IMR-90 (cell line): ENCODE measurements at regions not wholly inside any gene's neighbourhood (a gene's known extent, or its start where the extent isn't known, plus 50 kb on each side); places are given as distances from the start of the nearest gene placed in this dataset.

ENCODE experiments used
- ATAC-seq: fragments of 200-7000 bp; cut with Tn5 transposase; 2 replicates; pipeline ENCODE4 v1.9.1; 2020; ENCODE audit warnings: low read depth, mild to moderate bottlenecking, moderate library complexity
- BruUV-seq: library from RNA; stranded (reverse); fragments of 400-500 nt; replicated peaks from 2 replicates; lab custom pipeline; 2021; lab: Mats Ljungman, UMichigan
- CTCF ChIA-PET: fragments of 300-600 bp; formaldehyde crosslinking; extraction: SDS; loops from one replicate; lab custom pipeline; 2021; ENCODE audit warnings: antibody characterized with exemption; lab: Yijun Ruan, JAX
- POLR2A ChIA-PET: fragments of 300-600 bp; sonication (Branson Sonifier 250); formaldehyde crosslinking; loops from one replicate; lab custom pipeline; 2022; ENCODE audit warnings: antibody characterized with exemption; ENCODE audit not compliant: unreplicated experiment; lab: Charles Lee
- DNase-seq: peaks from one replicate; pipeline ENCODE4 v3.0.0; 2013
- H2AFZ ChIP-seq: replicated peaks from 2 replicates; pipeline ENCODE3; 2013; ENCODE audit warnings: low read length, mild to moderate bottlenecking; ENCODE audit not compliant: poor library complexity
- H2AK5ac ChIP-seq: 2 replicates; pipeline ENCODE4 v1.6.1; 2013; ENCODE audit warnings: low read depth, low read length, inconsistent platforms
- H2AK9ac ChIP-seq: replicated peaks from 2 replicates; pipeline ENCODE3; 2013; ENCODE audit warnings: mild to moderate bottlenecking, low read depth, low read length, moderate library complexity; ENCODE audit not compliant: poor library complexity
- H2BK120ac ChIP-seq: 2 replicates; pipeline ENCODE4 v1.6.1; 2013; ENCODE audit warnings: low read depth, low read length, inconsistent platforms
- H2BK15ac ChIP-seq: 3 replicates; pipeline ENCODE4 v1.6.1; 2013; ENCODE audit warnings: low read depth, low read length, inconsistent platforms
- H2BK20ac ChIP-seq: 2 replicates; pipeline ENCODE4 v1.6.1; 2013; ENCODE audit warnings: low read depth, mild to moderate bottlenecking, inconsistent platforms, low read length, moderate library complexity
- H2BK5ac ChIP-seq: 2 replicates; pipeline ENCODE4 v1.6.1; 2013; ENCODE audit warnings: mild to moderate bottlenecking, low read depth, low read length, inconsistent platforms; ENCODE audit not compliant: poor library complexity, severe bottlenecking
- H3K14ac ChIP-seq: replicated peaks from 2 replicates; pipeline ENCODE4 v1.6.1; 2013; ENCODE audit warnings: low read depth, low read length, inconsistent platforms
- H3K18ac ChIP-seq: 2 replicates; pipeline ENCODE4 v1.6.1; 2013; ENCODE audit warnings: low read depth, low read length, control low read depth
- H3K23ac ChIP-seq: 2 replicates; pipeline ENCODE4 v1.6.1; 2013; ENCODE audit warnings: low read depth, low read length, inconsistent platforms
- H3K27ac ChIP-seq: 2 replicates; pipeline ENCODE4 v1.5.1; 2013; ENCODE audit warnings: mild to moderate bottlenecking, control low read depth, low read length; ENCODE audit not compliant: insufficient read depth
- H3K27me3 ChIP-seq: 2 replicates; pipeline ENCODE4 v1.6.1; 2013; ENCODE audit warnings: low read length; ENCODE audit not compliant: control insufficient read depth, insufficient read depth
- H3K36me3 ChIP-seq: 2 replicates; pipeline ENCODE4 v1.6.1; 2013; ENCODE audit warnings: low read length, mixed read lengths; ENCODE audit not compliant: control insufficient read depth, insufficient read depth
- H3K4ac ChIP-seq: 2 replicates; pipeline ENCODE4 v1.6.1; 2013; ENCODE audit warnings: low read depth, low read length, inconsistent platforms
- H3K4me1 ChIP-seq: 2 replicates; pipeline ENCODE4 v1.6.1; 2013; ENCODE audit warnings: low read length, mixed read lengths; ENCODE audit not compliant: control insufficient read depth, insufficient read depth
- H3K4me2 ChIP-seq: 2 replicates; pipeline ENCODE4 v1.6.1; 2013; ENCODE audit warnings: low read depth, mild to moderate bottlenecking, control low read depth, low read length, moderate library complexity
- H3K4me3 ChIP-seq: 2 replicates; pipeline ENCODE4 v1.5.1; 2013; ENCODE audit warnings: low read depth, mild to moderate bottlenecking, control low read depth, low read length, moderate library complexity; ENCODE audit not compliant: insufficient read depth
- H3K56ac ChIP-seq: 2 replicates; pipeline ENCODE4 v1.6.1; 2013; ENCODE audit warnings: low read length, inconsistent platforms; ENCODE audit not compliant: insufficient read depth; ENCODE audit errors: extremely low read depth
- H3K79me1 ChIP-seq, 2 experiments: 2 replicates each; pipeline ENCODE4 v1.6.1; 2013; ENCODE audit warnings: low read length in 2 of 2, inconsistent platforms in 1 of 2, low read depth in 1 of 2
- H3K9ac ChIP-seq: 2 replicates; pipeline ENCODE4 v1.6.1; 2013; ENCODE audit warnings: low read depth, low read length, control low read depth
- H3K9me1 ChIP-seq: 2 replicates; pipeline ENCODE4 v1.6.1; 2013; ENCODE audit warnings: low read length, inconsistent platforms; ENCODE audit not compliant: insufficient read depth
- H3K9me3 ChIP-seq: 2 replicates; pipeline ENCODE4 v1.6.1; 2013; ENCODE audit warnings: low read length; ENCODE audit not compliant: control insufficient read depth, insufficient read depth
- H4K20me1 ChIP-seq: 2 replicates; pipeline ENCODE4 v1.6.1; 2013; ENCODE audit warnings: low read length, inconsistent platforms; ENCODE audit not compliant: insufficient read depth
- H4K5ac ChIP-seq: 2 replicates; pipeline ENCODE4 v1.6.1; 2013; ENCODE audit warnings: mild to moderate bottlenecking, low read depth, low read length, control low read depth
- H4K8ac ChIP-seq, 2 experiments: 2 replicates each; pipeline ENCODE4 v1.6.1; 2013; ENCODE audit warnings: low read depth in 2 of 2, low read length in 2 of 2, control low read depth in 1 of 2, inconsistent platforms in 1 of 2
- H4K91ac ChIP-seq: 2 replicates; pipeline ENCODE4 v1.6.1; 2013; ENCODE audit warnings: low read depth, low read length, inconsistent platforms; ENCODE audit not compliant: insufficient read depth
- CHD1 ChIP-seq: IDR thresholded peaks from 2 replicates; pipeline ENCODE4 v1.6.1; 2012; ENCODE audit warnings: low read depth, low read length, improper control_type of control experiment
- MXI1 ChIP-seq: IDR thresholded peaks from 2 replicates; pipeline ENCODE4 v1.6.1; 2012; ENCODE audit warnings: low read depth, mild to moderate bottlenecking, low read length, moderate library complexity, borderline replicate concordance
- RAD21 ChIP-seq: IDR thresholded peaks from 2 replicates; pipeline ENCODE4 v1.6.1; 2012; ENCODE audit warnings: low read length, improper control_type of control experiment
- WGBS, 2 experiments: methylation state at CpG; one replicate each; pipeline versions ENCODE4 v1.1.5 to v1.1.7; 2013; ENCODE audit warnings: missing lambda C conversion rate in 2 of 2; ENCODE audit not compliant: insufficient read length in 1 of 2; ENCODE audit errors: extremely low coverage in 2 of 2; 5-methylcytosine and 5-hydroxymethylcytosine counted together
- dilution Hi-C: fragments of 300-500 bp; cut with HindIII; formaldehyde crosslinking; loops from one replicate; pipeline ENCODE4 v1.14.3; 2018; ENCODE audit warnings: low sequenced_read_pairs; ENCODE audit not compliant: unreplicated experiment
- in situ Hi-C: fragments of 300-500 bp; cut with MboI; formaldehyde crosslinking; loops from 3 replicates; pipeline ENCODE4 v1.14.3; 2019; ENCODE audit warnings: low sequenced_read_pairs, inconsistent platforms, mixed read lengths
- intact Hi-C: fragments of 100-400 bp; cut with micrococcal nuclease; formaldehyde crosslinking; loops from 2 replicates; pipeline ENCODE4 v1.10.0; 2022
- TF ChIP-seq, protein P1 (sequence below): fragments of 150-350 bp; IDR thresholded peaks from 2 replicates; pipeline ENCODE4 v1.6.1; 2016; ENCODE audit warnings: low read depth, mild to moderate bottlenecking, low read length, moderate library complexity, borderline replicate concordance

DNA sequence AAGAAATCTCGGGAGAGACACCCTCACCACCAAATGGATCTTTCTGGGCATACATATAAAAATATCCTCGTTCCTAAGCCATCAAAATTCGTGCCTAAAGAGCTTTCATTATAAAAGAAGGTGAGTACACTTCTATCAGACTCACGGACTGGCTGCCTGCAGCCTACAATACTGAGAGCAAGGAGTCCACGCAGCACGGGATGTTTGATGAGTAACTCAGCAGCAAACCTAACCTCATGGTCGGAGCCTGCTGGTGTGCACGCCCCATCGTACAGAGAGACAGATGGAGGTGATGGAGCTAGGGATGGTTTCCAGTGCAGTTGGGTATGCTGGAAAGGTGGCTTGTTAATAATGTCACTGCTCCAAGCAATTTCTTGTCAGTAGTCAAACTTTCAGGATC, 256.2 kb downstream of the FIGN start:
- Histone ChIP-seq H3K9ac (no peak overlapping the region), H4K5ac (no peak overlapping the region), H2BK120ac (no peak overlapping the region), H3K56ac (no peak overlapping the region), H3K36me3 (no peaks in the 10 kb centered on the region), H2BK20ac (no peak overlapping the region), H2BK5ac (no peak overlapping the region), H3K23ac (no peak overlapping the region), H2AK5ac (no peak overlapping the region), H3K4me2 (no peak overlapping the region), H3K27ac (no peak overlapping the region), H3K9me3 (no peaks in the 10 kb centered on the region), H3K4me3 (no peak overlapping the region), H3K18ac (no peak overlapping the region), H3K79me1 (no peaks in the 10 kb centered on the region), H3K4me1 (no peaks in the 10 kb centered on the region), H2AFZ (no peak overlapping the region), H2BK15ac (no peak overlapping the region), H4K8ac (no peak overlapping the region), H2AK9ac (no peak overlapping the region), H3K4ac (no peak overlapping the region), H4K91ac (no peak overlapping the region), H4K20me1 (no peaks in the 10 kb centered on the region), H3K14ac (no peak overlapping the region), H3K9me1 (no peaks in the 10 kb centered on the region), H3K27me3 (no peaks in the 10 kb centered on the region)
- in situ Hi-C loops: no loop called here
- BruUV-seq: no TSS peak
- 80% methylated on average over 1 of the region's 9 CpGs; no CpG with 5 or more reads in 1 of the 2 experiments for WGBS, 2 experiments
- POLR2A ChIA-PET: no interaction called here
- no peak for DNase-seq
- TF ChIP-seq RAD21 (no peak), CHD1 (no peak), MXI1 (no peak)
- TF ChIP-seq, protein P1, sequence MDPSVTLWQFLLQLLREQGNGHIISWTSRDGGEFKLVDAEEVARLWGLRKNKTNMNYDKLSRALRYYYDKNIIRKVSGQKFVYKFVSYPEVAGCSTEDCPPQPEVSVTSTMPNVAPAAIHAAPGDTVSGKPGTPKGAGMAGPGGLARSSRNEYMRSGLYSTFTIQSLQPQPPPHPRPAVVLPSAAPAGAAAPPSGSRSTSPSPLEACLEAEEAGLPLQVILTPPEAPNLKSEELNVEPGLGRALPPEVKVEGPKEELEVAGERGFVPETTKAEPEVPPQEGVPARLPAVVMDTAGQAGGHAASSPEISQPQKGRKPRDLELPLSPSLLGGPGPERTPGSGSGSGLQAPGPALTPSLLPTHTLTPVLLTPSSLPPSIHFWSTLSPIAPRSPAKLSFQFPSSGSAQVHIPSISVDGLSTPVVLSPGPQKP: no peak
- dilution Hi-C loops: no loop called here
- CTCF ChIA-PET: interaction anchor here (0.9 kb wide), 1 partner anchor 23 kb away, joined by 3 read pairs; no protein-coding TSS in a partner anchor
- ATAC-seq: no peak
- intact Hi-C loops: loop anchor here (10.0 kb wide), 1 partner anchor 255 kb away; the partner anchor contains the start of gene FIGN
